ENCODE measurements at regions not wholly inside any gene's neighbourhood (a gene's known extent, or its start where the extent isn't known, plus 50 kb on each side); places are given as distances from the start of the nearest gene placed in this dataset.

GRCh38 chr7:114857605-114858004, 64.3 kb upstream of the MDFIC start:
- DNase-seq, result no peak

GRCh38 chr7:114859477-114859876, 62.4 kb upstream of the MDFIC start:
- DNase-seq, result no peak

GRCh38 chr7:114860206-114860605, 61.7 kb upstream of the MDFIC start:
- no peak for DNase-seq

- no peak for DNase-seq
Measured at GRCh38 chr7:114862406-114862805, 59.5 kb upstream of the MDFIC start.

GRCh38 chr7:114864278-114864677, 57.6 kb upstream of the MDFIC start:
- DNase-seq, result no peak

GRCh38 chr7:114865564-114865963, 56.3 kb upstream of the MDFIC start:
- peak; percentile 62 for DNase-seq
